Activated CD4-positive, alpha-beta memory T cell treated with anti-CD3 and anti-CD28 coated beads for 36 hours (primary cell): ENCODE measurements at regions not wholly inside any gene's neighbourhood (a gene's known extent, or its start where the extent isn't known, plus 50 kb on each side); places are given as distances from the start of the nearest gene placed in this dataset.

Experiments
- CTCF ChIA-PET: fragments of 350-600 bp; sonication (Branson Sonifier 250); formaldehyde crosslinking; loops from one replicate; lab custom pipeline; 2021; ENCODE audit warnings: antibody characterized with exemption, inconsistent platforms; lab: Charles Lee
- POLR2A ChIA-PET: fragments of 350-600 bp; sonication (Branson Sonifier 250); formaldehyde crosslinking; loops from one replicate; lab custom pipeline; 2021; ENCODE audit warnings: antibody characterized with exemption; lab: Charles Lee
- DNase-seq: peaks from one replicate; pipeline ENCODE4 v3.0.0-alpha.2; 2020
- H3K27ac Mint-ChIP-seq: one replicate; pipeline ENCODE4 v1.8.0; 2021; ENCODE audit warnings: mixed read lengths
- H3K27me3 Mint-ChIP-seq: one replicate; pipeline ENCODE4 v1.8.0; 2021; ENCODE audit warnings: mixed read lengths
- H3K36me3 Mint-ChIP-seq: one replicate; pipeline ENCODE4 v1.8.0; 2021; ENCODE audit warnings: mixed read lengths
- H3K4me1 Mint-ChIP-seq: one replicate; pipeline ENCODE4 v1.8.0; 2021; ENCODE audit warnings: low read depth, mixed read lengths
- H3K4me3 Mint-ChIP-seq: one replicate; pipeline ENCODE4 v1.8.0; 2021; ENCODE audit warnings: mild to moderate bottlenecking, mixed read lengths
- H3K9me3 Mint-ChIP-seq: one replicate; pipeline ENCODE4 v1.8.0; 2021; ENCODE audit warnings: mixed read lengths
- intact Hi-C: fragments of 100-400 bp; cut with micrococcal nuclease; formaldehyde crosslinking; loops from one replicate; pipeline ENCODE4 v1.15.1; 2023

DNA sequence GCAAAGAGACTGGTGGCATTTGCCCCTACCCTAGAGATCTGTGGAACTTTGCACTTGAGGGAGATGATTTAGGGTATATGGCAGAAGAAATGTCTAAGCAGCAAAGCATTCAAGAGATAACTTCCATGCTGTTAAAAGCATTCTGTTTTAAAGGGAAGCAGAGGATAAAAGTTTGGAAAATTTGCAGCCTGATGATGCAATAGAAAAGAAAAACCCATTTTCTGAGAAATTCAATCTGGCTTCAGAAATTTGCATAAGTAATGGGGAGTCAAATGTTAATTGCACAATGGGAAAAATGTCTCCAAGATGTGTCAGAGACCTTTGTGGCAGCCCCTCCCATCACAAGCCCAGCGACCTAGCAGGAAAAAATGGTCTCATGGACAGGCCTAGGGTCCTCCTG is 361.7 kb downstream of the ANKRD7 start:
- intact Hi-C loops: no loop called here

GRCh38 chr7:118590107-118590506 is 365.6 kb downstream of the ANKRD7 start:
- peaks cover 23% of the 10 kb centered on the region for H3K9me3 Mint-ChIP-seq
- no peak for DNase-seq
- H3K27ac Mint-ChIP-seq: no peak overlapping the region
- H3K4me1 Mint-ChIP-seq: no peaks in the 10 kb centered on the region
- H3K36me3 Mint-ChIP-seq: no peaks in the 10 kb centered on the region
- H3K4me3 Mint-ChIP-seq: no peak overlapping the region
- intact Hi-C loops: no loop called here
- CTCF ChIA-PET: no interaction called here
- H3K27me3 Mint-ChIP-seq: no peaks in the 10 kb centered on the region
- POLR2A ChIA-PET: no interaction called here

More for the DNA sequence above, 361.7 kb downstream of the ANKRD7 start:
- Mint-ChIP-seq H3K27me3 (no peaks in the 10 kb centered on the region), H3K27ac (no peak overlapping the region), H3K4me1 (no peaks in the 10 kb centered on the region), H3K9me3 (peaks cover 32% of the 10 kb centered on the region), H3K4me3 (no peak overlapping the region), H3K36me3 (no peaks in the 10 kb centered on the region)
- ChIA-PET CTCF (no interaction called here), POLR2A (no interaction called here)
- no peak for DNase-seq

DNA sequence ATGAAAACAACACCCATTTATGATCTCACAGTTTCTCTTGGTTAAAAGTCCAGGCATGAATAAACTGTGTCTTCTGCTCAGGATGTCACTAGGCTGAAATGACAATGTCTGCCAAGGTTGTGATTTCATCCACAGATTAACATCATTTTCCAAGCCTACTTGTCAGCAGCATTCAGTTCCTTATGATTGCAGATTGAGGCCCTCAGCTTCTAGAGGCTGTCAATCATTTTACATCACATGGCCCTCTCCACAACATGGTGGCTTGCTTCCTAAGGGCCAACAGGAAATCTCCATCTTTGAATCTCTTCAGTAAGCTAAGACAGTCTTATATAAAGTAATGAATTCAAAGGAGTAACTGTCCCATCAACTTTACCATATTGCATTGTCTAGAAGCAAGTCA is 377.6 kb downstream of the ANKRD7 start:
- no peaks in the 10 kb centered on the region for H3K4me1 Mint-ChIP-seq
- H3K9me3 Mint-ChIP-seq: peaks cover 2% of the 10 kb centered on the region
- no peaks in the 10 kb centered on the region for H3K36me3 Mint-ChIP-seq
- CTCF ChIA-PET: no interaction called here
- POLR2A ChIA-PET: no interaction called here
- no peak for DNase-seq
- H3K27me3 Mint-ChIP-seq: no peaks in the 10 kb centered on the region
- intact Hi-C loops: no loop called here
- no peak overlapping the region for H3K4me3 Mint-ChIP-seq
- no peak overlapping the region for H3K27ac Mint-ChIP-seq

- POLR2A ChIA-PET: no interaction called here
- H3K9me3 Mint-ChIP-seq: no peaks in the 10 kb centered on the region
- H3K36me3 Mint-ChIP-seq: no peaks in the 10 kb centered on the region
- no peaks in the 10 kb centered on the region for H3K27me3 Mint-ChIP-seq
- CTCF ChIA-PET: no interaction called here
- H3K4me1 Mint-ChIP-seq: no peaks in the 10 kb centered on the region
- H3K4me3 Mint-ChIP-seq: no peak overlapping the region
- H3K27ac Mint-ChIP-seq: no peak overlapping the region
- no peak for DNase-seq
- intact Hi-C loops: no loop called here
Observed at GRCh38 chr7:118606602-118607001, 382.1 kb downstream of the ANKRD7 start.

GRCh38 chr7:118609207-118609606 is 384.7 kb downstream of the ANKRD7 start:
- no peak for DNase-seq
- Mint-ChIP-seq H3K9me3 (no peaks in the 10 kb centered on the region), H3K27me3 (no peaks in the 10 kb centered on the region), H3K36me3 (no peaks in the 10 kb centered on the region), H3K4me1 (no peaks in the 10 kb centered on the region), H3K27ac (no peak overlapping the region), H3K4me3 (no peak overlapping the region)
- POLR2A ChIA-PET: no interaction called here
- CTCF ChIA-PET: no interaction called here
- intact Hi-C loops: no loop called here

GRCh38 chr7:118615681-118616080 is 391.2 kb downstream of the ANKRD7 start:
- no peak overlapping the region for H3K27ac Mint-ChIP-seq
- no peaks in the 10 kb centered on the region for H3K4me1 Mint-ChIP-seq
- ChIA-PET CTCF (no interaction called here), POLR2A (no interaction called here)
- H3K27me3 Mint-ChIP-seq: no peaks in the 10 kb centered on the region
- H3K36me3 Mint-ChIP-seq: no peaks in the 10 kb centered on the region
- intact Hi-C loops: no loop called here
- no peak overlapping the region for H3K4me3 Mint-ChIP-seq
- DNase-seq: no peak
- peaks cover 2% of the 10 kb centered on the region for H3K9me3 Mint-ChIP-seq

DNA sequence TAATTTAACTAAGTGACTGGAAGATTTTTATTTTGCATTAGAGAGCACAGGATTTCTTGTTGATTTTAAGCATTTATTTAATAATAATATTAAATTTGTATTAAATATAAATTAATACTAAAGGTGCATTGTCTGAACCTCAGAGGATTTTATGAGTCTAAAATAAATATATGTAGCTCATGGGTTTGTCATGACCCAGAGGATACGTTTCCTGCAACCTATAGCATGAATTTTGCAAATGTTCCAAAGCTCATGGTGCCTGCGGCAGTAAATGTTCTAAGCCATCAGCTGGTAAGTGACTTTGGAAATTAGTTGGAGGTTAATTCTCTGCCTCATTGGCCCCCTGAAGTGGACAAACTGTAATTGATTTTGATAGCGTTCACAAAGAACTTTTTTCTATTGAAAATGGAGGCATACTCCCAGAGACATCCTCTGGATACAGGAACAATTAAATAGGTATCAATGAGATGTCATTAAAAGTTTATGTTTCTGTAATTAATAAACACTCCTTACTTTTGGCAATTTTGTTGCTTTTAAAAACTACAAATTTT is 397.4 kb downstream of the ANKRD7 start:
- Mint-ChIP-seq H3K9me3 (no peaks in the 10 kb centered on the region), H3K4me1 (no peaks in the 10 kb centered on the region), H3K27ac (no peak overlapping the region), H3K4me3 (no peak overlapping the region), H3K36me3 (no peaks in the 10 kb centered on the region), H3K27me3 (no peaks in the 10 kb centered on the region)
- no peak for DNase-seq
- intact Hi-C loops: no loop called here
- POLR2A ChIA-PET: no interaction called here
- CTCF ChIA-PET: no interaction called here

GRCh38 chr7:118626739-118627138 is 402.2 kb downstream of the ANKRD7 start:
- no peak overlapping the region for H3K4me3 Mint-ChIP-seq
- H3K27ac Mint-ChIP-seq: no peak overlapping the region
- H3K36me3 Mint-ChIP-seq: no peaks in the 10 kb centered on the region
- no peaks in the 10 kb centered on the region for H3K27me3 Mint-ChIP-seq
- POLR2A ChIA-PET: no interaction called here
- no peak for DNase-seq
- no peaks in the 10 kb centered on the region for H3K4me1 Mint-ChIP-seq
- intact Hi-C loops: no loop called here
- H3K9me3 Mint-ChIP-seq: peaks cover 2% of the 10 kb centered on the region
- CTCF ChIA-PET: no interaction called here

- Mint-ChIP-seq H3K27ac (no peak overlapping the region), H3K36me3 (no peaks in the 10 kb centered on the region), H3K9me3 (peaks cover 2% of the 10 kb centered on the region), H3K27me3 (no peaks in the 10 kb centered on the region), H3K4me3 (no peak overlapping the region), H3K4me1 (no peaks in the 10 kb centered on the region)
- CTCF ChIA-PET: no interaction called here
- no peak for DNase-seq
- intact Hi-C loops: no loop called here
- POLR2A ChIA-PET: no interaction called here
Observed at GRCh38 chr7:118627467-118627866, 403.0 kb downstream of the ANKRD7 start.

DNA sequence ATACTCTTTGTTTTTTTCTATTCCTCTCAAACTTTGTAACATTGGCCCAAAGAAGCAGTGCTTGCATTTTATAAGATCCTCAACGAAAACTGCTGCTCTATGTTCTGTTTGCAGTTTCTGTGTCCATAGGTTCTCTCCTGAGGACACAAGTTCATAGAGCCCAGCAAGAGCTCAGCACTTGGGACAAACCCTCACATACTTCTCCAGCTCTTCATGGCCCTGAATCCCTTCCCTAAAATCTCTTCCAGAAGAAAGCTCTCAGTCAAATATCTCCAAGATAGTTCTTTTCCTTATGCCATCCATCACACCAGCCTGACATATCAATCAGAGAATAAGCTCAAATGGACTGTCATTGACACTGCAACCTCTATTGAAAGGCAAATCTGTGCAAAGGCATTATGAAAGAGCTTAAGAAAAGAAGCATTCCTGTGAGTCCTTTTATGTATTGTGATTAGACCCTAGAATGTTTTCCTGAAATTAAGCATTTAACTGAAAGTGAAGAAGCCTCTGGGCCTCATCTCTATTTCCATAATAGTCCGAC is 405.5 kb downstream of the ANKRD7 start:
- DNase-seq: no peak
- ChIA-PET CTCF (no interaction called here), POLR2A (no interaction called here)
- Mint-ChIP-seq H3K4me1 (no peaks in the 10 kb centered on the region), H3K4me3 (no peak overlapping the region), H3K36me3 (no peaks in the 10 kb centered on the region), H3K27ac (no peak overlapping the region), H3K27me3 (no peaks in the 10 kb centered on the region), H3K9me3 (peaks cover 2% of the 10 kb centered on the region)
- intact Hi-C loops: no loop called here

DNA sequence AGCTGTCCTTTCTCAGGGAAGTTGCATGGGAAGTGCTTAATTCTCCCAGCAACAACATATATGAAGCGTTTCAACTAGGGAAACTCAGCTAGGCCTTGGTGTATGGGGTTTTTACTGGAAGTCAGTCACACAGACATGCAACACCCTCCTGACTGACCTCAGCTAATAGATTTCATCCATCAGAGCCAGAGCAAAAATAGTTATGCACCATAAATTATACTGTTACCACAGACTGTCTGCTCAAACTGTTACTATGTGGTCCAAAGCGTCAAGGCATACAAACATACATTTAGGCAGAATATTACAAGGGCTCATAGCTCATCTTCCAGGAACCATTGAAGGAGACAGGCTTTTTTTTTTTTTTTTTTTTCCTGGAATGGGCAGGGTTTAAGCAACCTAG is 417.9 kb downstream of the ANKRD7 start:
- intact Hi-C loops: no loop called here
- H3K27ac Mint-ChIP-seq: no peak overlapping the region
- H3K27me3 Mint-ChIP-seq: no peaks in the 10 kb centered on the region
- CTCF ChIA-PET: no interaction called here
- DNase-seq: no peak
- H3K4me3 Mint-ChIP-seq: no peak overlapping the region
- no peaks in the 10 kb centered on the region for H3K36me3 Mint-ChIP-seq
- H3K9me3 Mint-ChIP-seq: peaks cover 2% of the 10 kb centered on the region
- no peaks in the 10 kb centered on the region for H3K4me1 Mint-ChIP-seq
- POLR2A ChIA-PET: interaction anchor here (0.6 kb wide), 1 partner anchor 428 kb away, joined by 4 read pairs; no protein-coding TSS in a partner anchor

- DNase-seq: no peak
Observed at GRCh38 chr7:118644346-118644745, 419.8 kb downstream of the ANKRD7 start.

GRCh38 chr7:118648002-118648401 is 423.5 kb downstream of the ANKRD7 start:
- no peak overlapping the region for H3K27ac Mint-ChIP-seq
- ChIA-PET POLR2A (no interaction called here), CTCF (no interaction called here)
- H3K9me3 Mint-ChIP-seq: no peaks in the 10 kb centered on the region
- H3K4me3 Mint-ChIP-seq: no peak overlapping the region
- no peaks in the 10 kb centered on the region for H3K36me3 Mint-ChIP-seq
- no peak for DNase-seq
- intact Hi-C loops: no loop called here
- no peaks in the 10 kb centered on the region for H3K27me3 Mint-ChIP-seq
- H3K4me1 Mint-ChIP-seq: no peaks in the 10 kb centered on the region

More at GRCh38 chr7:118644346-118644745, 419.8 kb downstream of the ANKRD7 start:
- Mint-ChIP-seq H3K36me3 (no peaks in the 10 kb centered on the region), H3K4me3 (no peak overlapping the region), H3K27me3 (no peaks in the 10 kb centered on the region), H3K27ac (no peak overlapping the region), H3K4me1 (no peaks in the 10 kb centered on the region), H3K9me3 (peaks cover 2% of the 10 kb centered on the region)
- intact Hi-C loops: no loop called here
- ChIA-PET POLR2A (no interaction called here), CTCF (no interaction called here)
